K562 (cell line): ENCODE measurements at regions not wholly inside any gene's neighbourhood (a gene's known extent, or its start where the extent isn't known, plus 50 kb on each side); places are given as distances from the start of the nearest gene placed in this dataset.
A peak's percentile ranks its signal among the peaks of the same experiment; 100 is the strongest.

Experiments
- ATAC-seq: fragments of 200-7000 bp; cut with Tn5 transposase; 3 replicates; pipeline ENCODE4 v1.9.1; 2020; ENCODE audit warnings: moderate library complexity
- BruUV-seq: library from RNA; stranded (reverse); fragments of 400-500 nt; replicated peaks from 2 replicates; lab custom pipeline; 2021; lab: Mats Ljungman, UMichigan
- CTCF ChIA-PET: fragments of 300-600 bp; formaldehyde crosslinking; extraction: SDS; loops from one replicate; lab custom pipeline; 2021; ENCODE audit warnings: low intra/inter-chr PET ratio; lab: Yijun Ruan, JAX
- POLR2A ChIA-PET: fragments of 300-600, 350-650 bp; sonication (Branson Sonifier 250); formaldehyde crosslinking; extraction: SDS; loops from one replicate; lab custom pipeline; 2021; ENCODE audit warnings: antibody characterized with exemption, inconsistent platforms; lab: Yijun Ruan, JAX
- DNase-seq, 4 experiments: peaks; one replicate each; pipeline versions ENCODE4 v3.0.0 to v3.0.0-alpha.2; 2011 to 2018; ENCODE audit warnings: low spot score in 3 of 4, mixed read lengths in 3 of 4; ENCODE audit errors: extremely low read depth in 1 of 4
- FAIRE-seq: peaks from 2 replicates; lab custom pipeline; 2011; peaks lifted over from hg19 to GRCh38; lab: Jason Lieb, UNC
- H2AFZ ChIP-seq: 2 replicates; pipeline ENCODE4 v1.6.0; 2011; ENCODE audit warnings: low read depth, low read length, control low read depth, inconsistent platforms
- H3K27ac ChIP-seq: fragments of 200-600 bp; 3 replicates; pipeline ENCODE4 v1.8.0; 2011; ENCODE audit warnings: low read depth, mild to moderate bottlenecking, control low read depth, inconsistent platforms, low read length, moderate library complexity, mixed read lengths; ENCODE audit errors: extremely low read depth
- H3K27me3 ChIP-seq, 2 experiments: fragments of 300-600 bp in 1 of 2; 2 replicates in 1 of 2; 3 replicates in 1 of 2; pipeline versions ENCODE4 v1.6.0 to v1.8.0; 2011; ENCODE audit warnings: inconsistent platforms in 2 of 2, low read length in 2 of 2, mild to moderate bottlenecking in 1 of 2, mixed read lengths in 1 of 2, moderate library complexity in 1 of 2; ENCODE audit not compliant: control insufficient read depth in 2 of 2, insufficient read depth in 2 of 2
- H3K36me3 ChIP-seq: fragments of 300-600 bp; 3 replicates; pipeline ENCODE4 v1.8.0; 2011; ENCODE audit warnings: mild to moderate bottlenecking, low read length, inconsistent platforms; ENCODE audit not compliant: control insufficient read depth, insufficient read depth
- H3K4me1 ChIP-seq, 2 experiments: fragments of 200-600 bp in 1 of 2; replicated peaks in 1 of 2; 2 replicates in 1 of 2; 3 replicates in 1 of 2; pipeline versions ENCODE4 v1.5.1 to v1.8.0; 2011; ENCODE audit warnings: inconsistent platforms in 2 of 2, low read length in 2 of 2, mild to moderate bottlenecking in 1 of 2, mixed read lengths in 1 of 2, moderate library complexity in 1 of 2; ENCODE audit not compliant: control insufficient read depth in 2 of 2, insufficient read depth in 2 of 2
- H3K4me2 ChIP-seq: 2 replicates; pipeline ENCODE4 v1.6.1; 2011; ENCODE audit warnings: low read length, control low read depth, inconsistent platforms, mixed read lengths; ENCODE audit not compliant: insufficient read depth
- H3K4me3 ChIP-seq: fragments of 200-600 bp; sonication (generic), shearing (Covaris generic); 2 replicates; pipeline ENCODE4 v1.5.1; 2016; ENCODE audit warnings: control low read depth, inconsistent platforms
- H3K79me2 ChIP-seq: fragments of 200-600 bp; 3 replicates; pipeline ENCODE4 v1.8.0; 2011; ENCODE audit warnings: low read length, inconsistent platforms; ENCODE audit not compliant: control insufficient read depth, insufficient read depth
- H3K9ac ChIP-seq, 2 experiments: 2 replicates each; pipeline versions ENCODE4 v1.6.0 to v1.6.1; 2011; ENCODE audit warnings: low read depth in 2 of 2, low read length in 2 of 2, control low read depth in 1 of 2, inconsistent platforms in 1 of 2, mild to moderate bottlenecking in 1 of 2, mixed read lengths in 1 of 2; ENCODE audit not compliant: insufficient read depth in 1 of 2
- H3K9me1 ChIP-seq: one replicate; pipeline ENCODE4 v1.6.0; 2011; ENCODE audit warnings: inconsistent platforms, mild to moderate bottlenecking, low read length, moderate library complexity; ENCODE audit not compliant: control insufficient read depth, insufficient read depth
- H3K9me3 ChIP-seq: replicated peaks from 2 replicates; pipeline ENCODE4 v1.5.1; 2011; ENCODE audit warnings: low read depth, low read length, inconsistent platforms; ENCODE audit not compliant: control insufficient read depth, insufficient read depth
- H4K20me1 ChIP-seq: replicated peaks from 2 replicates; pipeline ENCODE4 v1.6.1; 2011; ENCODE audit warnings: low read length, inconsistent platforms, mixed read lengths; ENCODE audit not compliant: control insufficient read depth, insufficient read depth
- CEBPG ChIP-seq, 3 experiments: fragments of 200-800 bp in 1 of 3; sonication (Bioruptor generic) in 1 of 3; sonication (generic) in 1 of 3; formaldehyde crosslinking in 1 of 3; IDR thresholded peaks in 2 of 3; conservative IDR thresholded peaks in 1 of 3; 2 replicates each; pipeline versions ENCODE4 v1.6.1 to v1.8.0; 2016 to 2022; ENCODE audit warnings: missing compliant biosample characterization in 2 of 3, missing genetic modification characterization in 2 of 3, mild to moderate bottlenecking in 1 of 3, missing genetic modification reagents in 1 of 3
- FOXA1 ChIP-seq: fragments of 450-650 bp; IDR thresholded peaks from 2 replicates; pipeline ENCODE4 v1.6.1; 2016; ENCODE audit warnings: mild to moderate bottlenecking, borderline replicate concordance
- LCOR ChIP-seq: sonication (generic); formaldehyde crosslinking; IDR thresholded peaks from 2 replicates; pipeline ENCODE4 v1.8.0; 2022; ENCODE audit warnings: mild to moderate bottlenecking, missing genetic modification reagents
- NCOR1 ChIP-seq: fragments of 450-650 bp; IDR thresholded peaks from 2 replicates; pipeline ENCODE4 v1.6.1; 2016; ENCODE audit warnings: mild to moderate bottlenecking, moderate library complexity
- WGBS: fragments of 100-300 bp; shearing (Covaris generic); methylation state at CpG from one replicate; pipeline ENCODE4 v1.1.6; 2016; ENCODE audit warnings: low coverage, mixed read lengths; ENCODE audit not compliant: insufficient coverage; ENCODE audit errors: missing lambda C conversion rate; 5-methylcytosine and 5-hydroxymethylcytosine counted together
- in situ Hi-C: fragments of 300-500 bp; cut with MboI; formaldehyde crosslinking; loops from 4 replicates; pipeline ENCODE4 v1.15.0; 2018; ENCODE audit warnings: inconsistent platforms, mixed read lengths
- intact Hi-C: fragments of 100-400 bp; cut with micrococcal nuclease; formaldehyde crosslinking; loops from 2 replicates; pipeline ENCODE4 v1.14.2; 2022
- TF ChIP-seq, protein P1 (sequence below): fragments of 450-650 bp; formaldehyde crosslinking; IDR thresholded peaks from 2 replicates; pipeline ENCODE4 v1.4.0; 2020; ENCODE audit warnings: mild to moderate bottlenecking, moderate library complexity

DNA sequence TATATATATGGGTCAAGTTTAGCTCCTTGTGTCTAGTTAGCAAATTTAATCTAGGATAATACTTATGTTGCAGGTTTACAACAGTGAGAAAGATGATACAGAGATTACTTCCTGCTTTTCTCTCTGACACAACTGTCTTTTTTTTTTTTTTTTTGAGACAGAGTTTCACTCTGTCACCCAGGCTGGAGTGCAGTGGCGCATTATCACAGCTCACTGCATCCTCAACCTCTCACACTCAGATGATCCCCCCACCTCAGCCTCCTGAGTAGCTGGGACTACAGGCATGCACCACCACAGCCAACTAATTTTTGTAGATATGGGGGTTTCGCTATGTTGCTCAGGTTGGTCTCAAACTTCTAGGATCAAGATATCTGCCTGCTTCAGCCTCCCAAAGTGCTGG, 706.9 kb upstream of the SOX9 start:
- no peak for DNase-seq
- CTCF ChIA-PET = no interaction called here
- H3K79me2 ChIP-seq = no peaks in the 10 kb centered on the region
- TF ChIP-seq LCOR (no peak), FOXA1 (no peak), NCOR1 (no peak)
- H3K4me3 ChIP-seq = no peak overlapping the region
- in situ Hi-C loops = no loop called here
- no peaks in the 10 kb centered on the region for H3K36me3 ChIP-seq
- intact Hi-C loops = no loop called here
- no peak overlapping the region for H3K9ac ChIP-seq
- WGBS = 0% methylated on average over 2 of the region's 2 CpGs
- H4K20me1 ChIP-seq = no peaks in the 10 kb centered on the region
- ATAC-seq = no peak
- no TSS peak for BruUV-seq
- no peaks in the 10 kb centered on the region for H3K4me1 ChIP-seq
- H3K27ac ChIP-seq = no peak overlapping the region
- H3K27me3 ChIP-seq = no peaks in the 10 kb centered on the region
- H3K4me2 ChIP-seq = no peak overlapping the region
- H2AFZ ChIP-seq = no peak overlapping the region
- FAIRE-seq = no peak
- no peaks in the 10 kb centered on the region for H3K9me1 ChIP-seq
- H3K9me3 ChIP-seq = no peaks in the 10 kb centered on the region
- POLR2A ChIA-PET = no interaction called here

DNA sequence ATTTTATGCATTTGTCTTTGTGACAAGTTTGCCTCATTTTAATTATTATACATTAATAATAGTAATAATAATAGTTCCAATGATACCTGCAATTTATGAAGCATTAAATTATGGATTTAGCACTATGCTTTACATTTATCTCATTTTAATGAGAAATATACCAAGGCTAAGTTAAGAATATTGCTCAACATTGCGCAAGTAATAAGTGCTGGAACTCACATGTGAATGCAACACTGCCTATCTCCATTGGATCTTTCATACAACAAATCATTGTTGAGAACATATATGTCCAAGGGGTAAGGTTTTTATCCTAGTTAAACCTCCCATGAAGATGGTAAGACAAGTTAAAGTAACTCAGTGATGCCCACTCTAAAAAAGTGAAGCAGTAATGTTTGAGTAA, 703.7 kb upstream of the SOX9 start:
- Histone ChIP-seq H3K4me3 (no peak overlapping the region), H3K27me3 (no peaks in the 10 kb centered on the region), H3K4me2 (no peak overlapping the region), H3K36me3 (no peaks in the 10 kb centered on the region), H2AFZ (no peak overlapping the region), H3K9ac (no peak overlapping the region), H3K9me1 (no peaks in the 10 kb centered on the region), H3K4me1 (no peaks in the 10 kb centered on the region), H3K79me2 (no peaks in the 10 kb centered on the region), H4K20me1 (no peaks in the 10 kb centered on the region), H3K9me3 (no peaks in the 10 kb centered on the region), H3K27ac (no peak overlapping the region)
- CTCF ChIA-PET = no interaction called here
- POLR2A ChIA-PET = no interaction called here
- FAIRE-seq (no peak), DNase-seq (no peak), ATAC-seq (no peak)
- in situ Hi-C loops = no loop called here
- TF ChIP-seq, protein P1, sequence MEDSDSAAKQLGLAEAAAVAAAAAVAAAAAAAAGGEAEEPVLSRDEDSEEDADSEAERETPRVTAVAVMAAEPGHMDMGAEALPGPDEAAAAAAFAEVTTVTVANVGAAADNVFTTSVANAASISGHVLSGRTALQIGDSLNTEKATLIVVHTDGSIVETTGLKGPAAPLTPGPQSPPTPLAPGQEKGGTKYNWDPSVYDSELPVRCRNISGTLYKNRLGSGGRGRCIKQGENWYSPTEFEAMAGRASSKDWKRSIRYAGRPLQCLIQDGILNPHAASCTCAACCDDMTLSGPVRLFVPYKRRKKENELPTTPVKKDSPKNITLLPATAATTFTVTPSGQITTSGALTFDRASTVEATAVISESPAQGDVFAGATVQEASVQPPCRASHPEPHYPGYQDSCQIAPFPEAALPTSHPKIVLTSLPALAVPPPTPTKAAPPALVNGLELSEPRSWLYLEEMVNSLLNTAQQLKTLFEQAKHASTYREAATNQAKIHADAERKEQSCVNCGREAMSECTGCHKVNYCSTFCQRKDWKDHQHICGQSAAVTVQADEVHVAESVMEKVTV (CRISPR knock-in tag) = no peak
- TF ChIP-seq CEBPG (CRISPR knock-in tag; IDR thresholded peaks at IDR 0.05) = no peak
- 0 out of 4 replicates have a peak, but pooled peaks of 1 of the 2 experiments have one; percentile 20 for TF ChIP-seq CEBPG (tag; conservative IDR thresholded peaks at IDR 0.05 in 1 of 2, IDR thresholded peaks at IDR 0.05 in 1 of 2)
- BruUV-seq = no TSS peak
- intact Hi-C loops = no loop called here
- WGBS = 0% methylated on average over 1 of the region's 1 CpG
